22Rv1 (cell line): ENCODE measurements at regions not wholly inside any gene's neighbourhood (a gene's known extent, or its start where the extent isn't known, plus 50 kb on each side); places are given as distances from the start of the nearest gene placed in this dataset.

Source experiments
- CTCF ChIP-seq: fragments of 450-650 bp; IDR thresholded peaks from 2 replicates; pipeline ENCODE4 v1.5.1; 2017; ENCODE audit warnings: mild to moderate bottlenecking
- ZFX ChIP-seq: fragments of 450-650 bp; IDR thresholded peaks from 2 replicates; pipeline ENCODE4 v1.6.1; 2017; ENCODE audit warnings: antibody characterized with exemption, borderline replicate concordance

- TF ChIP-seq CTCF (no peak), ZFX (no peak)
These were observed 85.6 kb upstream of the CASZ1 start for GRCh38 chr1:10882069-10882468.
